ENCODE measurements at regions not wholly inside any gene's neighbourhood (a gene's known extent, or its start where the extent isn't known, plus 50 kb on each side); places are given as distances from the start of the nearest gene placed in this dataset.

DNA sequence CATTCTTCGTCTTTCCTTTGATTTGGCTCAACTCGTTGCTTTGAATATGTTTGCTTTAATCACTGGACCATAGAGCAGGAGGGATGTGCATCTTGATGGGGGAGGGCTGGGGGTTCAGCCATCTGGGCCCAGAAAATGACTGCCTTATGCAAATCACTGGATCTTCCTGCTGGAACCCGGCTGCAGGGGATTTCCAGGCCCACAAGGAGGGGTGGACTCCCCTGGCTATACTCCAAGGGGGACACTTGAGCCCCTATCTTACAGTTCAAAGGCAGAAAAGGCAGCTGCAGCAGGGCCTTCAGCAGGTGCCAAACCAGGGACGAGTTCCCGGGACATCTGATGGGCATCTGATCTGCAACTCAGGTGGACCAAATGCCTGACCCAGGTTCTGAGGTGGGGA is 122.5 kb downstream of the DICER1 start:
- DNase-seq = no peak

DNA sequence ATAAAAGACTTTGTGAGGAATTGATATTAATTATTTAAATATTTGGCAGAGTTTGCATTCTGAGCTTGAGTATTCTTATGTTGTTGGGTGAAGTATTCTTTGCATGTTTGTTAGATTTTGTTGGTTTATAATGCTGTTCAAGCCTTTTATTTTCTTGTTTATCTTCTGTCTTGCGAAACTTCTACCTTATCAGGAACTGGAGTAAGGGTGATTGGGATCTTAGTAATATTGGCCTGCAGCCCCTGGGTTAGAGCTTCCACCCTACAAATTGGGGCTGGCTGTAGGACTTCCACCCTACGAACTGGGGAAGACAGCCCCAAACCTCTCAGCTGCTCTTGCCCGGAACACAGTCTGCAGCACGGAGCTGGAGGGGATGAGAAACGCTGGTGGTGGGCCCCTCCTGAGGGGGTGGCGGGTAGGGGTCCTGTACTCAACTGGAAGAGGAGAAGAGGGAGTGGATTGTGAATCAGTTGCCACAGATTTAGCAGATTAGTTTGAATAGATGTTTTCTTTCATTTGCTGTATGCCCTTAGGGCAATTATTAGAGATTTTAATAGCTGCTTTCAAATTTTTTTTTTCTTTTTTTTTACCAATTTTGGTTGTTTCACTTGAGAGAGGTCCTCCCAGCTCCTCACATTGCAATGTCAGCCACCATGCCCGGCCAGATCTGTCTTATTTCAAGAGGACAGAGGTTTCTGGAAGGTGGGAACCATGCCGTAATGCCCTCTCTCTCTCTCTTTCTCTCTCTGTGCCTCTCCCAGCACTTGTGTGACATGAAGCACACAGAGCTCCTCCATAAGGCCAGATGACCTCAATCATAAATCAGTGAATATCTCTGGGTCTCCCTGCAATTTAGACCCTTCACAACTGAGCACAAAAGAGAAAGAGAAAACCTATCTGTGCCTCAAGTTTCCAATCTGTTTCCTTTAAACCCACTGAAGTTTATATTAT is 123.4 kb downstream of the DICER1 start:
- no peak for DNase-seq

DNA sequence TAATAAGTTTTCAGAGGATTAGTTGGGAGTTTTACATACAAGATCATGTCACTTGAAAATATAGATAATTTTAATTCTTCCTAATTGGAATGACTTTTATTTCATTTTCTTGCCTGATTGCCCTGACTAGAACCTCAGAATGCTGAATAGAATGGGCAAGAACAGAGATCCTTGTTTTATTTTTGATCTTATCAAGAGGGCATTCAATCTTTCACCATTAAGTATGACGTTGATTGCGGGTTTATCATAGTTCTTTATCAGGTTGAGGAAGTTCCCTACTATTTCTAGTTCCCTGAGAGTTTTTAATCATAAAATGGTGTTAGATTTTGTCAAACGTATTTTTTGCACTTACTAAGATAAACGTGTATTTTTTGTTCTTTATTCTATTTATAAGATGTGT is 124.3 kb downstream of the DICER1 start:
- DNase-seq = no peak

DNA sequence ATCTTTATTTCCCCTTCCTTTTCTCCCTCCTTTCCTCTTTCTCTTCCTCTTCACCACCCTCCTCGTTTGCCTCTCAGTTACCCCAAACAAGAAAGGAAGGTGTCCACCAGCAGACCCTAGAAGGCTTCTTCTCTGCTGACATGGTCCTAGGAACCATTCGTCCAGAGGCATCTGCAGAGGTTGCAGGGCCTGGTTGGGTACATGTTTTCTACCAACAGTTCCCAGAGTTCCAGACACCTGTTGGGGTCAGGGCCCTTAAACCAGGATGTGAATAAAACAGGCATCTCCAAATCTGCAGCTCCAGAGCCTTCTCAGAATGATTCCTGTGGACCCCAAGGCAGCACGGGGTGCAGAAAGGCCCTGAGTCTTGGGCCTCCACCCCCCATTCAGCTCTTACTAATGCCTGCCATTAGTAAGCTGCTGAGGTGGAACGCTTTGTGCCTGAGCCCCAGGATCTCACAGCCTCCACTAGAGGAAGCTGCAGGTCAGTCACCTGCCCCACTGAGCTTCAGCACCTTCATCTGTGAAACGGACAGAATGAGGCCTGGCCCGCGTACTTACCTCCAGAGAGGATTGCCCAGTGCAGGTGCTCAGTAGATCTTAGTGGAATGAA is 130.4 kb downstream of the DICER1 start:
- no peak for DNase-seq

DNA sequence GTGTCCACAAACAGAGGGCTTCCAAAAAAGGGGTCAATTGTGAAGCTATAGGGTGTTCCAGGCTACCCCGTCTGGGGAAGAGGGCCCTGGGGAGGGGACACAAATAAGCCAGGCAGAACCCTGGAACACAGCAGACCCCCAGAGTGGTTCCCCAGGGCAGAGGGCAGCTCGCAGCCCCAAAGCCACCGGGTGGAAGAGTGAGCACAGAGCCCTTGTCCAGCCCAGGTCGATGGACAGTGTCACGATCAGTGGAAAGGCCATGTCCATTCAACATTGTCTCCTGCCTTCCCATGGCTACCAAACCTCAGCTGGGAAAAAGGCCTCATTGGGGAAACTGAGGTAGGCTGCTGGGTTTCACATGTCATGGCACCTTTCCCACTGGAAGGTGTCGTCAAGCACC is 131.4 kb downstream of the DICER1 start:
- no peak for DNase-seq

DNA sequence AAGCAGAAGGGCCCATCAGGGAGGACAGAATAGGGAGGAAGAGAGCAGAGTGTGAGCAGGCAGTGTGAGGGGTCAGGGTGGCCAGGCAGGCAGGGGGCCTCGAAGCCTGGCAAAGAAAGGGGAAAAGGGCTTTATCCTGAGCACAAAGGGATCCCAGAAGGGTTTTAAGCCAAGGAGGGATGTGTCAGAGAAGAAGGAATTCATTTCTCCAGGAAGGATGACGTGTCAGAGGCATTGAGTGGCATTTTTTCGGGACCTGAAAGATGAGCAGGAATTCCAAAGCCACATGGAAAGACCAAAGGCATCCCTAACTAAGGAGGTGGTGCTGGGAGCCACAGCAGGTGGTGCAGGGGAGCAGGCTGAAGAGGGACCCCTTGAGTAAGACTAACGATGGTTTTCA is 132.1 kb downstream of the DICER1 start:
- DNase-seq = no peak

DNA sequence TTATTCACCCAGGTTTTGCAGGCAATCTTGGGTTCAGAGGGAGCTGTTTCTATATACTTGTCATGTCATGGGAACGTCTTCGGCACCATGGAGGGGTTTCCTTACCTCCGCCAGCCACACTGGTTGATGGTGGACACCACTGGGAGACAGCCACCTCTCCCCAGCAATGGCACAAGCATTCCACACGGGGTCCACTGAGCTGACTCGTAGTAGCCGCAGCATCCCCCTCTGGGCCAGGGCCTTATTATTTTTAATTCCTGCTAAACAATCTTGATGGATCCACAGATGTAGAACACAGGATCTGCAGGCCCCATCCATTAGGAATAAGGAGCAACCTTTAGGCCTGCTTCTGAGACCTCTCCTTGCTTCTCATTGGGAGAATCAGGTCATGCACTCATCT is 132.9 kb downstream of the DICER1 start:
- no peak for DNase-seq

DNA sequence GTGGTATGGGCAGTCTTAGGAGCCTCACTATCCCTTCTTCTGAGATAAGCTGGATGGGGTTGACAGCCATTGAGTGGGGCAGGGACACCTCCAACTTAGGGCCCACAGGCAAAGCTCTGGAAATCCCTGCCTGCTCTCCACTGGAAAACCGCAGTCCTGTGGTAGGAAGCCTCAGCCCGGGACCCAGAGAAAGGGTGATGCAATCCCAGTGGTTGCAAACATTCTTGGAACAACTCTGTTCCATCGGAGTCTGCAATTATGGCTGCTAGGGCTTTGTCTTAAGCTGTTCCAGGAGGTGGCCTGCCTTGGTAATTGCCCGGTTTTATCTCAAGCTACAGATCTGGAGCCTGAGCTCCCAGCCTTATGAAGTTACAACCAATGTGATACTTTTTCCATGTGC is 133.4 kb downstream of the DICER1 start:
- no peak for DNase-seq

DNA sequence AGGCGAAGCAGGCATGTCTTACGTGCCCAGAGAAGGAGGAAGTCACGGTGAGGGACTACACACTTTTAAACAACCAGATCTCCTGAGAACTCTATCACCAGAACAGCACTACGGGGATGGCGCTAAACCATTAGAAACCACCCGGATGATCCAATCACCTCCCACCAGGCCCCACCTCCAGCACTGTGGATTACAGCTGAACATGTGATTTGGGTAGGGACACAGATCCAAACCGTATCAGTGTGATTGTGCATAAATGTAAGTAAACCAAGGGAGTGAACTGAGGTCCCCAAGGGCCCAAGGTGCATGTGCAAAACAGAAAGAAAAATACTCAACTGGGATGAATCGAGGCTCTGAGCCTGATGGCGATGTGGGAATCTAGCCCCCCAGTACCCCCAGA is 134.2 kb downstream of the DICER1 start:
- DNase-seq = no peak

DNA sequence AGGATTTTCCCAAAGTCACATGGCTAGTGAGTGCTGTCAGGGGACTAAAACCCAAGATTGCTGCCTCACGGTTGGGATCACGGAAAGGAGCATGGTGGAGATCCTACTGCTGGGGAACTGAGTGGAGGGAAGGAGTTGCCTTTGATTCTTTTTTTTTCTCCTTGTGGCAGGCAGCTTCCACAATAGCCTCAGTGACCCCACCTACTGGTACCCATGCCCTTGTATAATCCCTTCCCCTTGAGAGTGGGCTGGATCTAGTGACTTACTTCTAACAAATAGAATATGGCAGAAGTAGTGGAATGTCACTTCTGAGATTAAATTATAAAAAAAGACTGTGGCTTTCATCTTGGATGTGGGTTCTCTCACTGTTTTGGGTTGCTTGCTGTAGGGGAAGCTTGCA is 135.7 kb downstream of the DICER1 start:
- DNase-seq = no peak

DNA sequence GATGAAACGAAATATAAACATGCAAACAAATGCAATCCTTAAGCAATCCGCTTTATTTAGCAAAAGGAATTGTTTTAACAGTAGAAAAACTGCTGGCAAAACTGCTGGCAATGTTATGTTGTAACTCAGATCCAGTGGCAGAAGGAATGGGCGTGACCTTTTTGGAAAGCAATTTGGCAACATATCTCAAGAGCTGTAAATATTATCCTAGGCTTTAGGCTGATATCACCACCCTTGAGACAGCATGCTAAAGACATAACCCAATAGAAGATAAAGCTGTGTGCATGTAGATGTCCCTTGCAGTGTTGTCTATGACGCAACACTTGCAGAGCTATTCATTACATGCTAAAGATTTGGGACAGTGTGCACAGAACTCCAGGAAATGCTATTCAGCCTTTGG is 138.5 kb downstream of the DICER1 start:
- DNase-seq = no peak

DNA sequence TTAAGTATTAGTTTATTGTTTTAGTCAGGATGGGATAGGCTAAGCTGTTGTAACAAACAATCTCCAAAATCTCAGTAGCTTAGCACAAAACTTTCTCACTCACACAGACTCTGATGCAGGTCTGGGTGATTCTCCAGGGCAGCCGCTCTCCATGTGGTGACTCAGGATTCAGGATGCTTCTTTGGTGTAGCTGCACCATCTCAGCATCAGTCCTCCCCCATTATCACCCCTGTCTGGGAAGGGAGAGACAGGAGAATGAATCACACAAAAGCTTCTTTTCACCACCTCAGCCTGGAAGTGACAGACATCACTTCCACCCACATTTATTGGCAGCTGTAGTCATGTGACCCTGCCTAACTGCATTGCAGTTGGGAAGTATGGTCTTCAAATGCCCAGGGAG is 142.3 kb downstream of the DICER1 start:
- no peak for DNase-seq

DNA sequence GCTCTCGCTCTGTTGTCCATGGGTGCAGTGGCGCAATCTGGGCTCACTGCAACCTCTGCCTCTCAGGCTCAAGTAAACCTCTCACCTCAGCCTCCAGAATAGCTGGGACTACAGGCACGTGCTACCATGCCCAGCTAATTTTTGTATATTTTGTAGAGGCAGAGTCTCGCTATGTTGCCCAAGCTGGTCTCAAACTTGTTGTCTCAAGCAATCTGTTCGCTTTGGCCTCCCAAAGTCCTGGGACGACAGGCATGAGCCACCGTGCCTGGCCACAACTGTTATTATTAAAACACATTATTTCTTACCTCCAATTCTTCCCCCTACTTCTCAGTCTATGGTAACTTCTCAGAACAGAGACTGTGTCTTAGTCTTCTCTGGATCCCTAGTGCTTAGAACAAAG is 143.3 kb downstream of the DICER1 start:
- no peak for DNase-seq

DNA sequence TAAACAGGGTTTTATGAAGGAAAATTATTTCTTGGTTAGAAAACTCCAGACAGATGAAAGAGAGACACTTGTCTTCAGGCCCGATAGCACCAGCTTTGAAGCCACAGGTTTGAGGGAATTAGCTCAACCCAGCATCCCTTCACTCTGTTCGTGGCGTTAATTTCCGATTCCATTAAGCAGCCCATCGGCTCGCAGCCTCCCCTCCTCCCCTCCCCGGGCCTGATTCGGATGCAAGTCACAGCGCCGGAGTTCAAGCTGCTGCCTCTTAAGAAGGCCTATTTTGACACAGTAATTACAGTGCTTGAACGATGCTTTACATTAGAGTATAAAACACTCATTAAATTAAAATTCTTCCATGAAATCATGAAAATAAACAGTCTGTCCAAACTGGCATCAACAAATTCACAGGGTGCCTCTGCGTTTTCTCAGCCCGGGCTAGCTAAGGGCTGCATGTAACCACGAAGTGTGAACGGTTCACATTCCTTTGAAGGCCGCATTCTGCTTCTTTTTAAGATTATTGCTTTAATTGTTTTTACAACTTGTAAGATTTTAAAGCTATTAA is 145.8 kb downstream of the DICER1 start:
- DNase-seq = no peak

DNA sequence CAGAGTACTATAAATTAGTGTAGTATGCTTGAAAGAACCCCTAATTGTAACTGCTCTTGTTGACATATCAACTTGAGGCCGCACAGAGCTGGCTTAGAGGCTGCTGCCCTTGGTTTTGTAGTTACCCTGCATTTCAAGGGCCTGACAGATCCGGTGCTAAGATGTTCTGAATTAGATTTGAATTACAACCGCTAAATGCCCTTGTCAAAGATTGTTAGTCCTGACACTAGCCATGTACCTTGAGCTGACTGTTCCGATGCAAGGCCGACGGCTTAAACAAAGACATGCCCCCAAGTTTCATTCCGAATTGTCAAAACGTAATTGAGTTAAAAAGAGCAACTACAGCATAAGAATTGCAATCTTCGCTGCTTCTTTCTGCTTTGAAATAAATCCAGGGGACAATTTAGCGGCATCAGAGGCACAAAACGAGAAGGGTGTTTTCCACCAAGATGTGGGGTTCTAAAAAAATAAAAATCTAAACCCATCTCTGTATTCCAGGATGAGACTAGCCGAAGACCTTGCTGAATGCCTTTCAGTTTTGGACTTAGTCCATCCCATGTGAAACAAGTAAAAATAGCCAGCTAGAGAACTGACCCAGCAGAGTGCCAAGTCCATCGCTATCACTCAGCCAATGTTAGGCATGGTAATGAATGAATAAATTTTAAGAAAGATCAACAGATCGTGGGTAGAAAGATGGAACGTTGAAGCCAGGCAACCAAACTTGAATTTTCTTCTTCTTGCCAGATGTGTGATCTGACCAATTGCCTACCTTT is 148.7 kb downstream of the DICER1 start:
- DNase-seq = no peak

DNA sequence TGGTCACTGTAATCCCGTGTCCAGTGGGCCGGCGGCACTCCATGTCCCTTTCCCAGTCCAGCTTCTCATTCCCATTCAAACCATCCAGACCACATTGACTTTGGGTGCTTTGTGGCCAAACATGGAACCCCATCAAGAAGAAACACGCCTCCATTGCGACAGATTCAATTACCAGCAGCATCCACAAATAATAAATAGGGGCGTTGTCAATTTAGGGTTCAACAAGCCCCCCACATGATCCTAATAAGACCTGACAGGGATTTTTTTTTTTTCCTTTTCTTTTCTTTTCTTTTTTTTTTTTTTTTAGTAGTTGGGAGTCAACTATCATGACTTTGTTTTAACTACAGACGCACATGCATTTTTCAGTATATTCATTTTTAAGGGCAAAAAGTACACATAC is 149.4 kb downstream of the DICER1 start:
- no peak for DNase-seq

DNA sequence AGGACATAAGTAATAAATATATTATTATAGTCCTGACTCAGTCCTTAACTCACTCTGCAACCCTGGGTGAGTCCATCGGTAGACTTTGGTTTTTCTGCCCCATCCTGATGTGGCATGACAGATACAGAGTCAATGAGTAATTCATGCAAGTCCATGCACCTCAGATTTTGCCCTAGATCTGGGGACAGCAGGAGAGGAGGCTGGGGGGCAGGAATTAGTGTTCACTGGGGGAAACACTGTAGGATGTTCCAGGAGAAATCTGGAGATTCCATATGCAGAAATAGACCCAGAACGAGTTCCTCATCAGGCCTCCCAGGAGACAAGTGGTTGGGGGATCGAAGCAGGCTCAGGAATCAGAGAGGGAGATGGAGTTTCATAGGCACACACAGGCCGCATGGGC is 150.8 kb downstream of the DICER1 start:
- no peak for DNase-seq

DNA sequence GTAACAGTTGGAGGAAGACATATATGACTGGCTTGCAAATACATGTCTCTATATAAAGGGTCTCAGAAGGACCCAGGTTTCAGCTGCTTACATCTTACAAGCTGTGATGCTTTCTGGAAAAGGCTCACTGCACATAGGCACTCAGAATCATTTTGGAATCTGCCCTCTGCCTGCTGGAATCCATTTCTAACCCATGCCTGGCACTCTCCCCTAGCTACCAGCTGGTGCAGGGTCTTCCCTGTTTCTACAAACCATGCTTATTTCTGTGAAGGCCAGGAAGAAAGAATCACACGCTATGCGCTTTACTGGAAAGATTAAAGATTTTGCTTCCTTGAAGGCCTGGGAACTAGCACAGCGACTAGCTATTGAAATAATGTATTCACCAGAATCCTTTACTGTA is 151.3 kb downstream of the DICER1 start:
- DNase-seq = no peak

DNA sequence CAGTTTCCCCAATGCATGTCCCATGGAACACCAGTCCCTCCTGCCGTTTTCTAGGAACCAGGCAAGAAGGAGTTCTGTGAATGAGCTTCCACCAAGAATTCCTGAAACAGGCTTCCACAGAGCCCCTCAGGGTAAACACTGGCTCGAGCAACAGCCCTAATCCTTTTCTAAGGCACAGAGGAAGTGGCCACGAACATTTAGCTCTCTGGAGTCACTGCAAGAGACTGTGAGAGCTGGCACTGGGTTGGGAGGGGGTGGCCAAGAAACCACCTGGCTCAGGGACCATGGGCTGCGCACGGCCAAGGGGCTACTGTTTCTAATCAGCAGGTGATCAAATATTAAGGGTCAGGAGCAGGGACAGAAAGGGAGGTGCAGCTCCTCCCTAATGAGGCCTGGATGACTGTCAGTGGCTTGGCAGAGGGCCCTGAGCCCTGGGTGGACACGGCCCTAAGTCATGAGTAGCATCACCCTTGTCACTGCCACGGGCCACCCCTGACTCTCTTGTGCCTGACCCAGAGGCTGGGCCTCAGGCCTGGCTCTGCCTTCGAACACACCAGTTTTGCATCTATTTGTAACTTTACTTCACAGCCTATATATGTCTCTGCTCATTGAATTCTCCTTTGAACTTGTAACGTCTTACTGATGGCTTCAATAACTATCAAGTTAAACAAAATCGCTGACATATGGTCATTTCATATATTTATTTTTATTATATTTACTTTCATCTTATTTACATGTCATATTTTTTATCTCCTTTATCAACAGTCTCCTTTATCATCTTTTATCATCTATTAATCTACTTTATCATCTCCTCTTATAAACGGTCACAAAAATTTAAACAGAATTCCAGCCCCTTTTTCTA is 154.0 kb downstream of the DICER1 start:
- no peak for DNase-seq

DNA sequence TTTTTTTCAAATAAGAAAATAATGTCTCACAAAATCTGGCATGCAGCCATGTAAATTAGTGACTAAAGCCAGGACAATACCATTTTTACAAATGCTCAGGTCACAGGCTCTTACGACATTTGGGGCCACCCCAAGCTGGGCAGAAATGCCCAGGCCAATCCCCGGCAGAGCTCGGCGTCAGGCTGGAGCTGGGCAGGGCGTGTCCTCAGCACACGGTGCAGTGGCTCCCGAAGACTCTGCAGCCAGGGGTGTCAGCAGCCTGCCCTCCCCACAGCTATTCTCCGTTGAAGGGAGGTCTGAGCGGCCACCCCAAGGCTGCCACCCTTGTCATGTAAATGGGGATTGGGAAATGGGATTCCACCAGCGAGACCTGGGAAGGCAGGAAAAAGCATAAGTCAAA is 158.6 kb downstream of the DICER1 start:
- no peak for DNase-seq

DNA sequence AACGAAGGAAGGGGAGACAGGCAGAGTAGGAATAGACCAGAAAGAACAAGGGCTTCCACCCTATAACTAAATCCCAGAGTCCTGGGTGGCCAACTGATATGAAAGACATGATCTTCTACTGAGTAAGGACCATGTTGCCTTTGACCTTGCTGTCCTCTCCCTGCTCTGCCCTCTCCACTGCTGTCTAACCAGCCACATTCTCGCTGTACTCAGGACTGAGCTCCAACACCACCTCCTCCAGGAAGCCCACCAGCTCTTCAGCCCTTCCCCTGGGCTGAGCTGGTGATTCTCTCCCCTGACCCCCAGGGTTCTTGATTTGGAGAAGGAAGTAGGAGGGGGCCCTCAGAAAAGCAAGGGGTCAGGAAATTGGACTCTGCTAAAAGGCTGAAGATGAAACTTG is 159.2 kb downstream of the DICER1 start:
- DNase-seq = no peak

DNA sequence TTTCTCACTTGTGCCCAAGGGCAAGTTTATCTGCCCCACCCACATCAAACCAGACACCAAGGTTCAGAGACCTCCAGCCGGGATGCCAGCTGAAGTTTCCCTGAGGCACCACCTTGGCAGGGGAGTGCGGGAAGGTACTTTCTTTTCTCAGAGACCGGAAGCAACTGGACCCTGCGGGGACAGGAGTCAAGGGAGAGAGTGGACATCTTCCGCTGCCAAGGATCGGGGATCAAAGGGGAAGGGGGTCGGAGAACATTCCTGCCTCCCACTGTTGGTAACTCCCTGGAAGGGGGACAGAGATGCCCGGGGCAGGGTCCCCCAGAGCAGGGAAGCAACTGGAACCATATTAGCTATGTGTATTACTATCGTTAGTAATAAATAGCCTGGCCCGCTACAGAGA is 161.8 kb downstream of the DICER1 start:
- DNase-seq = no peak

DNA sequence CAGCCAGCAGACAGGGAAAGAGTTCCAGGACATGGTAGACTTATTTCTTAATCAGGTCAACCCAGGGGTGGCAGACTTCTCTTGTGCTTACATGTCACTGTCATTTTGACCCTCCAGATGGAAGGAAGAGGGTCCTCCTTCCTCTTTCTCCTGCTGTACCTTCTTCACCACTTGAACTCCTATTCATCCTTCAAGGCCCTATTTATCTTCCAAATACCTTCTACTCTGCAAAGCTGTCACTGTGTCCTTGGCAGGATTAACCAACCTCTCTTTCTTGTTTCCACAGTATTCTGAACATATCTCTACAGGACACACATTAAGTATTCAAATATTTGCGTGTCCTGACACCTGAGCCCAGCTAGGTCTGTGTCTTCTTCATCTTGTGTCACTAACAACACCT is 163.1 kb downstream of the DICER1 start:
- no peak for DNase-seq

Measured in SW 1271 (cell line).